CD14-positive monocyte (primary cell): ENCODE measurements at regions not wholly inside any gene's neighbourhood (a gene's known extent, or its start where the extent isn't known, plus 50 kb on each side); places are given as distances from the start of the nearest gene placed in this dataset.

Experiments used
- DNase-seq, 3 donors: peaks; one replicate each; pipeline ENCODE4 v3.0.0-alpha.2; 2011 to 2022
- H2AFZ ChIP-seq: 2 replicates; pipeline ENCODE4 v1.6.0; 2012; ENCODE audit warnings: mild to moderate bottlenecking, low read depth, low read length, inconsistent platforms; ENCODE audit not compliant: insufficient read depth, poor library complexity, severe bottlenecking
- H3K27ac ChIP-seq, 2 donors: 1 replicate in 1 of 2; 2 replicates in 1 of 2; pipeline ENCODE4 v1.5.1; 2012 to 2013; ENCODE audit warnings: low read length in 2 of 2, control low read depth in 1 of 2, inconsistent platforms in 1 of 2, low read depth in 1 of 2, mild to moderate bottlenecking in 1 of 2
- H3K27me3 ChIP-seq, 2 donors: one replicate each; pipeline versions ENCODE4 v1.6.0 to v1.6.1; 2011 to 2013; ENCODE audit warnings: low read length in 2 of 2; ENCODE audit not compliant: control insufficient read depth in 2 of 2, insufficient read depth in 2 of 2
- H3K36me3 ChIP-seq, 2 donors: replicated peaks in 1 of 2; 1 replicate in 1 of 2; 2 replicates in 1 of 2; pipeline versions ENCODE4 v1.5.1 to v1.6.1; 2012 to 2013; ENCODE audit warnings: low read length in 2 of 2, control low read depth in 1 of 2, inconsistent platforms in 1 of 2, mild to moderate bottlenecking in 1 of 2; ENCODE audit not compliant: insufficient read depth in 2 of 2, control insufficient read depth in 1 of 2
- H3K4me1 ChIP-seq, 2 donors: 1 replicate in 1 of 2; 2 replicates in 1 of 2; pipeline versions ENCODE4 v1.5.1 to v1.6.1; 2012 to 2013; ENCODE audit warnings: low read length in 2 of 2, control low read depth in 1 of 2, inconsistent platforms in 1 of 2, mild to moderate bottlenecking in 1 of 2, moderate library complexity in 1 of 2; ENCODE audit not compliant: insufficient read depth in 2 of 2, control insufficient read depth in 1 of 2
- H3K4me2 ChIP-seq: replicated peaks from 2 replicates; pipeline ENCODE3; 2012; ENCODE audit warnings: low read length, moderate library complexity, mild to moderate bottlenecking; ENCODE audit not compliant: poor library complexity, severe bottlenecking; ENCODE audit errors: extremely low read depth
- H3K4me3 ChIP-seq, 3 experiments: fragments of 200-600 bp in 1 of 3; sonication (generic) in 1 of 3; replicated peaks in 1 of 3; 1 replicate in 2 of 3; 2 replicates in 1 of 3; pipeline ENCODE4 v1.5.1; 2011 to 2013; ENCODE audit warnings: low read length in 3 of 3, mild to moderate bottlenecking in 3 of 3, control low read depth in 2 of 3, low read depth in 2 of 3, inconsistent platforms in 1 of 3, moderate library complexity in 1 of 3
- H3K79me2 ChIP-seq: 2 replicates; pipeline ENCODE4 v1.6.0; 2012; ENCODE audit warnings: mild to moderate bottlenecking, control low read depth, inconsistent platforms, low read length, moderate library complexity; ENCODE audit not compliant: insufficient read depth
- H3K9ac ChIP-seq: 2 replicates; pipeline ENCODE4 v1.6.0; 2017; ENCODE audit warnings: low read length, mild to moderate bottlenecking; ENCODE audit not compliant: insufficient read depth, poor library complexity, severe bottlenecking
- H3K9me3 ChIP-seq, 2 donors: replicated peaks in 1 of 2; 1 replicate in 1 of 2; 2 replicates in 1 of 2; pipeline versions ENCODE4 v1.5.1 to v1.6.1; 2012 to 2013; ENCODE audit warnings: low read length in 2 of 2, control low read depth in 1 of 2; ENCODE audit not compliant: control insufficient read depth in 1 of 2, insufficient read depth in 1 of 2
- H4K20me1 ChIP-seq: 2 replicates; pipeline ENCODE4 v1.6.0; 2012; ENCODE audit warnings: mild to moderate bottlenecking, low read length, control low read depth, moderate library complexity; ENCODE audit not compliant: insufficient read depth
- H3K27ac Mint-ChIP-seq, 7 donors: one replicate each; pipeline ENCODE4 v1.8.0; 2020; ENCODE audit warnings: mild to moderate bottlenecking in 7 of 7, mixed read lengths in 7 of 7, moderate library complexity in 6 of 7, inconsistent platforms in 2 of 7
- H3K27me3 Mint-ChIP-seq, 3 donors: one replicate each; pipeline ENCODE4 v1.8.0; 2021 to 2022; ENCODE audit warnings: low read depth in 3 of 3, mild to moderate bottlenecking in 3 of 3, mixed read lengths in 3 of 3, moderate library complexity in 3 of 3, inconsistent platforms in 1 of 3
- H3K36me3 Mint-ChIP-seq, 2 donors: one replicate each; pipeline ENCODE4 v1.8.0; 2020; ENCODE audit warnings: mixed read lengths in 2 of 2, inconsistent platforms in 1 of 2, mild to moderate bottlenecking in 1 of 2
- H3K4me1 Mint-ChIP-seq: one replicate; pipeline ENCODE4 v1.8.0; 2020; ENCODE audit warnings: mild to moderate bottlenecking, mixed read lengths
- H3K4me3 Mint-ChIP-seq, 2 donors: one replicate each; pipeline ENCODE4 v1.8.0; 2020; ENCODE audit warnings: mild to moderate bottlenecking in 2 of 2, mixed read lengths in 2 of 2, moderate library complexity in 1 of 2
- H3K9me3 Mint-ChIP-seq, 7 donors: one replicate each; pipeline ENCODE4 v1.8.0; 2020 to 2022; ENCODE audit warnings: mixed read lengths in 7 of 7, mild to moderate bottlenecking in 6 of 7, moderate library complexity in 6 of 7, inconsistent platforms in 2 of 7
- WGBS: methylation state at CpG from one replicate; pipeline ENCODE4 v1.1.5; 2013; ENCODE audit warnings: missing lambda C conversion rate; ENCODE audit not compliant: insufficient coverage; 5-methylcytosine and 5-hydroxymethylcytosine counted together
- intact Hi-C, 2 donors: fragments of 100-400 bp; cut with micrococcal nuclease; formaldehyde crosslinking; loops; one replicate each; pipeline versions ENCODE4 v1.15.0 to v1.15.1; 2023
- TF ChIP-seq, protein P1 (sequence below): fragments of 200-600 bp; IDR thresholded peaks from one replicate; pipeline ENCODE4 v1.8.0; 2022; ENCODE audit warnings: antibody characterized with exemption, mild to moderate bottlenecking

DNA sequence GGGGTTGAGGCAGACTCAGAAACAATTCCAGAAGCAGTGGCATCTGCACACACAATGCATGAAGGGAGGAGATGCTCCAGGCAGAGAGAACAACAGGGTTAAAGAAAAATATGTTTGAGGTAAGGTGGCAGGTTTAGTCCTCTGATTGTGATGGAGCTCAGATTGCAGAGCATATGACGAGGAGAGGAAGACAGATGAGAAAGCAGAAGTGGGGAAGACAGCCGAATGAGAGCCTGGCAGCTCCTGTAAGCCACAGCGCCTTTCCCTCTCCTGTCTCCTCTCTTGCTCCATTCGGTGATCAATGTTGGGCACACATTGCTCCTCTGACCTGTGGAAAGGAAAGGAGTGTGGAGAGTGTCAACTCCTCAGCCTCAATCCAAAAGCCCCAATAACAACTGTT lies 372.2 kb downstream of the GXYLT1 start:
- TF ChIP-seq, protein P1, sequence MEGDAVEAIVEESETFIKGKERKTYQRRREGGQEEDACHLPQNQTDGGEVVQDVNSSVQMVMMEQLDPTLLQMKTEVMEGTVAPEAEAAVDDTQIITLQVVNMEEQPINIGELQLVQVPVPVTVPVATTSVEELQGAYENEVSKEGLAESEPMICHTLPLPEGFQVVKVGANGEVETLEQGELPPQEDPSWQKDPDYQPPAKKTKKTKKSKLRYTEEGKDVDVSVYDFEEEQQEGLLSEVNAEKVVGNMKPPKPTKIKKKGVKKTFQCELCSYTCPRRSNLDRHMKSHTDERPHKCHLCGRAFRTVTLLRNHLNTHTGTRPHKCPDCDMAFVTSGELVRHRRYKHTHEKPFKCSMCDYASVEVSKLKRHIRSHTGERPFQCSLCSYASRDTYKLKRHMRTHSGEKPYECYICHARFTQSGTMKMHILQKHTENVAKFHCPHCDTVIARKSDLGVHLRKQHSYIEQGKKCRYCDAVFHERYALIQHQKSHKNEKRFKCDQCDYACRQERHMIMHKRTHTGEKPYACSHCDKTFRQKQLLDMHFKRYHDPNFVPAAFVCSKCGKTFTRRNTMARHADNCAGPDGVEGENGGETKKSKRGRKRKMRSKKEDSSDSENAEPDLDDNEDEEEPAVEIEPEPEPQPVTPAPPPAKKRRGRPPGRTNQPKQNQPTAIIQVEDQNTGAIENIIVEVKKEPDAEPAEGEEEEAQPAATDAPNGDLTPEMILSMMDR, result no peak
- no peak overlapping the region for H2AFZ ChIP-seq
- H3K27ac Mint-ChIP-seq, result no peak overlapping the region

DNA sequence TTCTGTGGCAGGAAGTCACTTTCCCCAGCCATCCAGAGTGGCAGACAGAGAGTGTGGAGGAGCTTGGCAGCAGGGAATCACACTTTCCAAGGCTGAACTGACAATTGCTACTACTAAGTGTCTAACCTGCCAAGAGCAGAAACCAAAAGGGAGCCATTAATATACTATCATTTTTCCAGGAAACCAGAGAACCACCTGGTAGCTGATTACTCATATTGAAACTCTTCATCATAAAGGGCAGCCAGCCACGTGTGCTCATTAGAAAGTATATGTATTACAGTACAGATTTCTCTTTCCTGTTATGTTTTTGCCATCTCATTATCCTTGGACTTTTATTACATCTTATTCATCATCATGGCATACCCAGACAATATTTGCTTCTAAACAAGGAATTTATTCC lies 374.9 kb downstream of the GXYLT1 start:
- Histone ChIP-seq H3K27me3 (no peaks in the 10 kb centered on the region), H3K4me2 (no peak overlapping the region), H4K20me1 (no peaks in the 10 kb centered on the region), H3K79me2 (no peaks in the 10 kb centered on the region), H3K27ac (no peak overlapping the region), H3K9ac (no peak overlapping the region), H3K4me3 (no peak overlapping the region), H3K4me1 (no peaks in the 10 kb centered on the region), H3K9me3 (no peaks in the 10 kb centered on the region), H2AFZ (no peak overlapping the region), H3K36me3 (no peaks in the 10 kb centered on the region)
- no CpG with 5 or more reads among the region's 1 CpG for WGBS
- H3K4me1 Mint-ChIP-seq, result peaks cover 1% of the 10 kb centered on the region
- H3K27me3 Mint-ChIP-seq, result no peaks in the 10 kb centered on the region
- TF ChIP-seq, protein P1, result no peak
- no peak overlapping the region for H3K4me3 Mint-ChIP-seq
- intact Hi-C loops, result no loop called here
- no peaks in the 10 kb centered on the region for H3K36me3 Mint-ChIP-seq
- DNase-seq, result no peak
- no peak overlapping the region for H3K27ac Mint-ChIP-seq
- peaks cover 0 to 7% (median 2%) of the 10 kb centered on the region in 7 donors for H3K9me3 Mint-ChIP-seq

More for the DNA sequence above, 372.2 kb downstream of the GXYLT1 start:
- peaks cover 0 to 2% (median 0%) of the 10 kb centered on the region in 3 donors for H3K27me3 Mint-ChIP-seq
- no peaks in the 10 kb centered on the region for H3K79me2 ChIP-seq
- H4K20me1 ChIP-seq, result no peaks in the 10 kb centered on the region
- no peaks in the 10 kb centered on the region for H3K36me3 Mint-ChIP-seq
- H3K27ac ChIP-seq, result no peak overlapping the region
- H3K4me2 ChIP-seq, result no peak overlapping the region
- H3K4me1 Mint-ChIP-seq, result peaks cover 1% of the 10 kb centered on the region
- no peaks in the 10 kb centered on the region for H3K9me3 ChIP-seq
- H3K27me3 ChIP-seq, result no peaks in the 10 kb centered on the region
- no peaks in the 10 kb centered on the region for H3K36me3 ChIP-seq
- no peak overlapping the region for H3K4me3 Mint-ChIP-seq
- no peaks in the 10 kb centered on the region for H3K4me1 ChIP-seq
- H3K9me3 Mint-ChIP-seq, result peaks cover 0 to 10% (median 2%) of the 10 kb centered on the region in 7 donors
- intact Hi-C loops, result no loop called here
- H3K9ac ChIP-seq, result no peak overlapping the region
- no peak for DNase-seq
- 0% methylated on average over 1 of the region's 4 CpGs for WGBS
- no peak overlapping the region for H3K4me3 ChIP-seq
